Epithelial cell of prostate (primary cell): ENCODE measurements at regions not wholly inside any gene's neighbourhood (a gene's known extent, or its start where the extent isn't known, plus 50 kb on each side); places are given as distances from the start of the nearest gene placed in this dataset.
"Not testable (repeated sequence)": the region's sequence is repeated elsewhere in the genome, so short reads cannot be mapped to it uniquely, and the experiment has no call there.

ENCODE experiments used
- DNase-seq: peaks from one replicate; pipeline ENCODE4 v3.0.0-alpha.2; 2011; ENCODE audit warnings: low read depth, low spot score
- H3K27ac ChIP-seq: fragments of 450-650 bp; 2 replicates; pipeline ENCODE4 v1.5.1; 2017; ENCODE audit warnings: mild to moderate bottlenecking

DNA sequence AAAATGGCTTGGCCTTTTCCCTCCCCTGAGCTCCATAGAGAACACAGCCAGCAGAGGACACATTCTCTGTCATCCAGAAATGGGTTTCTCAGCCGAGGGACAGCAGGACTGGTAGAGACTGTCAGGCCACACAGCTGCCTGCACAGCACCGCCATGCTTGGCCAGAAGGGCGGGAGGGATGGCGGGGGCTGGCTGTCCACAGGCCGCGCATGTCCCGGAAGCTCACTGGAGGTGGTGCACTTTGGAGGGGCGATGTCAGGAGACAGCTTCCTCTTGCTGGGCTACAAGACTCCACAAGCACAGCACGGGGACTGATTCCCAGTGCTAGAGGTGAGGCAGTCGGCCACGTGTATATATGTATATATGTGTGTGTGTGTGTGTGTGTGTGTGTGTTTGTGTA lies 125.3 kb downstream of the GOLGA6L4 start:
- not testable (repeated sequence) for H3K27ac ChIP-seq, DNase-seq

DNA sequence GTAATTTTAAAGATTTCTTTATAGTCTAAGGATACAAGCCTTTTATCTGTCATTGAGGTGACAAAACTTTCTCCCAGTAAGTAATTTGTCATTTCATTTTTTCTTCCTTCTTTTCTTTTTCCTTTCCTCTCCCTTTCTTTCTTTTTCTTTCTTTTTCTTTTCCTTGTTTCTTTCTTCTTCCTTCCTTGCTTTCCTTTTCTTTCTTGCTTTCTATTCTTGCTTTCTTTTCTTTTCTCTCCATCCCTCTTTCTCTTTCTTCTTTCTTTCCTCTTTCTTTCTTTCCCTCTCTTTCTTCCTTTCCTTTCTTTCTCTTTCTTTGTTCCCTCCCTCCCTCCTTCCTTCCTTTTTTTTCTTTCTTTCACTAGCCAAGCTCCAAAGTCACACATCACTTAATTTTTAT lies 148.8 kb downstream of the GOLGA6L4 start:
- not testable (repeated sequence) for DNase-seq, H3K27ac ChIP-seq

DNA sequence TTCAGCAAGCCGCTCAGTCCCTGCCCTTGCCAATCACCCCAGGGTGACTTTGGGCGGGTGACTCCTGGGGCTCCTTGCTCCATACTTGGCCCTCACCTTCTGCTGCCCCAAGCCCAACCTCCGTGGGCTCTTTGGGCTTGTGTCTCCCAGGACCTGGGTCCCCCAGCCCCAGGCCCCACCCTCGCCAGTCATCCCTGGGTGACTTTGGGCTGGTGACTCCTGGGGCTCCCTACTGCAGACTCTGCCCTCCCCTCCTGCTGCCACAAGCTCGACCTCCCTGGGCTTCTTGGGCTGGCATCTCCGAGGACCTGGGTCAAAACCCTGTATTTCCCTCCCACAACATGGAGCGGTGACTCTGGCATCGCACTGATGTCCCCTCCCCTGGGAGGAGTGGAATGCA lies 151.5 kb downstream of the GOLGA6L4 start:
- no peak overlapping the region for H3K27ac ChIP-seq
- DNase-seq = no peak

DNA sequence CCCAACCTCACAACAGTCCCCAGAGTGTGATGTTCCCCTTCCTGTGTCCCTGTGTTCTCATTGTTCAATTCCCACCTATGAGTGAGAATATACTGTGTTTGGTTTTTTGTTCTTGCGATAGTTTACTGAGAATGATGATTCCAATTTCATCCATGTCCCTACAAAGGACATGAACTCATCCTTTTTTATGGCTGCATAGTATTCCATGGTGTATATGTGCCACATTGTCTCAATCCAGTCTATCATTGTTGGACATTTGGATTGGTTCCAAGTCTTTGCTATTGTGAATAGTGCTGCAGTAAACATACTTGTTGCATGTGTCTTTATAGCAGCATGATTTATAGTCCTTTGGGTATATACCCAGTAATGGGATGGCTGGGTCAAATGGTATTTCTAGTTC lies 152.6 kb downstream of the GOLGA6L4 start:
- H3K27ac ChIP-seq, DNase-seq: not testable (repeated sequence)

DNA sequence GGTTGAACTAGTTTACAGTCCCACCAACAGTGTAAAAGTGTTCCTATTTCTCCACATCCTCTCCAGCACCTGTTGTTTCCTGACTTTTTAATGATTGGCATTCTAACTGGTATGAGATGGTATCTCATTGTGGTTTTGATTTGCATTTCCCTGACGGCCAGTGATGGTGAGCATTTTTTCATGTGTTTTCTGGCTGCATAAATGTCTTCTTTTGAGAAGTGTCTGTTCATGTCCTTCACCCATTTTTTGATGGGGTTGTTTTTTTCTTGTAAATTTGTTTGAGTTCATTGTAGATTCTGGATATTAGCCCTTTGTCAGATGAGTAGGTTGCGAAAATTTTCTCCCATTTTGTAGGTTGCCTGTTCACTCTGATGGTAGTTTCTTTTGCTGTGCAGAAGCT lies 153.1 kb downstream of the GOLGA6L4 start:
- DNase-seq = not testable (repeated sequence)

DNA sequence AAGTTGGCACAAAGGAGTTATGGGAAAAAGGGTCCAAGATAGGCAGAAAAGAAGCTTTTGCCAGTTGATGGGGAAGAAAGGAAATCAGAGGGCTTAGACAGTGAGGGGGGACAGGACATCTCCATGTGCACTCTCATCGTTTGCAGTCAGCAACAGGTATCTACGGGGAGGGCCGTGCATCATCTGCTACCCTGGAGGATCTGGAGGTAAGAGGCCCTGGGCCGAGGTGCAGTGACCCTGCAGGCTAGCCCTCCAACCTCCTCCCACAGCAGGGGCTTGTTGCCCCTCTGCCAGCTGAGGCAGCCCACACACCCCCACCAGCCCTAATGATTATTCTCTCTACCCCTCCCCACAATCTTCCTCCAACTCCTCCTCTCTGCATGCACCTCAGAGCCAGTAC lies 154.8 kb downstream of the GOLGA6L4 start:
- H3K27ac ChIP-seq, DNase-seq: not testable (repeated sequence)

More for the DNA sequence above, 153.1 kb downstream of the GOLGA6L4 start:
- H3K27ac ChIP-seq = not testable (repeated sequence)

DNA sequence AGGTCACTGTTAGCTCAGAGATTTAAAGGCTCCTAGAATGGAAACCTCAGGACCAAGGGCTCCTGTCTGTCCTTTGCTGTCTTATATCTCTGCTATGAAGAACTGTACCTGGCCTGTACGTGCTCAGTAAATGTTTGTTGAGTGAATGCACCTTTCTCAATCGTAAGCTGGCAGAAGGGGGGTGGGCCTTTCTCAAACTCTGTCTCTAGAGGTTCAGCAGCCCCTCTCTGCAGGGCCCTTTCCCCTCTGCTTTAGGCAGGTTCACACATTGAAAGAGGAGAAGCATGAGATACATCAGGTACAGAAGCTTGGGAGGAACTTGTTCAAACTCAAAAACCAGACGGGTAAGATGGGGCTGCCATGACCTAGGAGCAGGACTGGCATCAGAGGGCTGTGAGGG lies 155.6 kb downstream of the GOLGA6L4 start:
- H3K27ac ChIP-seq = no peak overlapping the region
- no peak for DNase-seq

DNA sequence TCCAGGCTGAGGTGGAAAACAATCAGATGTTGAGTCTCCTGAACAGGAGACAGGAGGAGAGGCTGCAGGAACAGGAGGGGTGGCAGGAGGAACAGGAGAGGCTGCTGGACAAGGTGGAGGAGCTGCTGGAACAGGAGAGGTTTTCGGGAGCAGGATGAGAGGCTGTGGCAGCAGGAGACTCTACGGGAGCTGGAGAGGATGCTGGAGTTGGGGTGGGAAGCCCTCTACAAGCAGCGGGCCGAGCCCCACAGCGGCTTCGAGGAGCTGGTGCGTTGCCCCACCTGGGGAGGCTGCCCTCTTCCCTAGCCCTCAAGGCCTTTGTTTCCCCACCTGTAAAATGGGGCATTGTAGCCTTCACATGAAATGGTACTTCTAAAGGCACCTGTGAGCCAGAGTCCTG lies 156.4 kb downstream of the GOLGA6L4 start:
- DNase-seq, H3K27ac ChIP-seq: not testable (repeated sequence)

DNA sequence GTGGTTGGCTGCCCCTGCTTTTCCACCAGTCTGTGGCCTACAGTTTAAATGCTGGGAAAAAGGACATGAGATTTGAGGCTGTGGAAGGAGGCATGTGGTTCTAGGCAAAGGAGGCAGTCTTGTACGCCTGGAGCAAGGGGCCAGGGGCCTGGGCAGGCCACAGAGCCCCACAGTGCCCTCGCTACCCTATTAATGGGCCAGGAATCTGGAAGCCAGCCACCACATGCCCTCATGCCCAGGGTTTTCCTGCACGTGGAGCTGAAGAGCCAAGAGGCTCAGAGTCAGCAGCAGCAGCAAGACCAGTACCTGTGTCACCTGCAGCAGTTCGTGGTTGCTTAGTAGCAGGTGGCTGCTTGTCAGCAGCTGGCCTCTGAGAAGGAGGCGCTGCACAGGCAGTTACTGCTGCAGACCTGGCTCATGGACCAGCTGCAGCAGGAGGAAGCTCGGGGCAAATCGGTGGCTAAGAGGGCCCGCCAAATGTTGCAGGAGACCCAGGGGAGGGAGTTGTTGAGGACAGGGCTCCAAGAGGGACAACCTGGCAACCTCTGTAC lies 157.9 kb downstream of the GOLGA6L4 start:
- not testable (repeated sequence) for DNase-seq, H3K27ac ChIP-seq

DNA sequence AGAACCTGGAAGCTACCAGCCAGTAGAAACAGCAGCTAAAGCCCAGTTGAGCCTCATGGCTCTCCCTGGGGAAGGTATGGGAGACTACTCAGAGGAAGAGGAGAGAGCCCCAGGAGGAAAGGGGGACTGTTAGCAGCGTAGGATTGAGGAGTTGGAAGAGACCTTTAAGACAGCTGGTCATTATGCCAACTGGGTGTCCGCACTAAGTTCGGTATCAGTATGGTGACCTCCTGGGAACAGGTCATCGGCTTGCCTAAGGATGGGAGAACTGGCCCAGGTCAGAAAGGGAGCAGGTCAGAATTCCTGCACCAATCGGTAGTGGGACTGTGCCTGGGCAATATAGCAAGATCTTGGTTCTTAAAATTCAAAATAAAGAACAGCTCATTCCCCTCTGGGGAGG lies 158.4 kb downstream of the GOLGA6L4 start:
- H3K27ac ChIP-seq, DNase-seq: not testable (repeated sequence)

DNA sequence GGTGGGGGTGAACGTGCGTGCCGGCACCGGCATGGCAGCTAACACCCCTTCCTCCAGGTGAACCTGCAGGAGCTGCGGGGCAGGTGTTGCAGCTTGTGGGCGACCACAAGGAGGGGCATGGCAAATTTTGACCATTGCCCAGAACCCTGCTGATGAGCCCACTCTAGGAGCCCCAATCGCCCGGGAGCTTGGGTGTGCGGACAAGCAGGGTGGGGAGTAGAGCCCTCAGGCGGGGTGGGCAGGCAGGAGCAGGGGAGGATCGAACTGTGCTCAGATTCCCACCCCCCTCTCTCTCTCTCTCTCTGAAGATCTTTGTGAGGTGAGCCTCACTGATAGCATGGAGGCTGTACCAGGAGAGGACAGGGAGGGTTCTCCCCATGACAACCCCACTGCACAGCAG lies 159.8 kb downstream of the GOLGA6L4 start:
- not testable (repeated sequence) for DNase-seq, H3K27ac ChIP-seq

DNA sequence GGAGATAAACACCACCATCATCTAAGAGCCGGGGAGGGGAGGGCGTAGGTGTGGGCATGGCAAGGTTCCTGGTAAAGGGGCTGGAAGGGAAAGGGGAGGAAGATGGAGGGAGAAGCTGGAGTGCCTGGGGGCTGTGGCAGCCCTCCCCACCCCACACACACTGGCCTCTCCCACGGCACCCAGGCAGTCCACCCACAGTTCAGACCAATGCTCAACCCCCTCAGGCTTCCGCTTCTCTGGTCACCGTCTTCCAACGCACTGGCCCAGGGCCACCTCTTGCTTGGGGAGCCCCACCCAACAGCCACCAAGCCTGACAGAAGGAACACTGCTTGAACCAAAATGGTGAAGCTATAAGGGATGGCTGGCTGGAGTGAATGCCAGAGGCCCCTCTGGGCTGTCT lies 160.3 kb downstream of the GOLGA6L4 start:
- not testable (repeated sequence) for H3K27ac ChIP-seq, DNase-seq

DNA sequence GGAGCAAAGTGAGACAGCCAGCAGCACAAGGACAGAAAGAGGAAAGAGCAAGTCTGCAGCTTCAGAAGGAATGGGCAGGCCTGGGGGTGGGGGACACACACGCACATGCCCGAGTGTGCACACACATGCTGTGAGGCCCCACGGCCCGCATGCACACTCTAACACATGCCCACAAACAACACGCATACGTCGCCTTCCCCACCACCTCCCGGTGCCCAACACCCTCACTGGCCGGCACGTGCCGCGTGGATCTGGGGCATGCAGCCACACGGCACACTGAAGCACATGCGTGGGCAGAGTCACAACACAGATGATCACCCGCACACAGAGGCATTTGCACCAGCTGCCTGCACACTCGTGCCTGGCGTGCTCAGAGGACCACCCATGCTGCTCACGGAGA lies 161.5 kb downstream of the GOLGA6L4 start:
- DNase-seq, H3K27ac ChIP-seq: not testable (repeated sequence)

DNA sequence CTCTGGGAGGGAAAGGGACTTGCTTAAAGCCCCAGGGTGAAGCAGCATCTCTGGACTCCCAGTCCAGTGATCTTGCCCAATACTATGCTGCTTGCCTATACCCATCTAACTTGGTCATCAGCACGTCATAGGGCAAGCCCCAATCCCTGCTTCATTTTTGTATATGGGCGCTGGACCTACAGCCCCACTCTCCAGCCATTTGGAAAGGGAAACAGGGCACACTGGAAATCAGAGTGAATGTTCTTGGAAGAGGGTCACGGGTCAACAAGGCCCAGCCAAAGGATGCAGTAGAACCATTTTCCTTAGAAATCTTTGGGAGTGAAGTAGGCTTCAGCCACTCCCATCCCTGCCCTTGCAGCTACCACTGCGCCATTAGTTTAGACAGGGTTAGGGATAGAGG lies 162.5 kb downstream of the GOLGA6L4 start:
- not testable (repeated sequence) for H3K27ac ChIP-seq, DNase-seq

DNA sequence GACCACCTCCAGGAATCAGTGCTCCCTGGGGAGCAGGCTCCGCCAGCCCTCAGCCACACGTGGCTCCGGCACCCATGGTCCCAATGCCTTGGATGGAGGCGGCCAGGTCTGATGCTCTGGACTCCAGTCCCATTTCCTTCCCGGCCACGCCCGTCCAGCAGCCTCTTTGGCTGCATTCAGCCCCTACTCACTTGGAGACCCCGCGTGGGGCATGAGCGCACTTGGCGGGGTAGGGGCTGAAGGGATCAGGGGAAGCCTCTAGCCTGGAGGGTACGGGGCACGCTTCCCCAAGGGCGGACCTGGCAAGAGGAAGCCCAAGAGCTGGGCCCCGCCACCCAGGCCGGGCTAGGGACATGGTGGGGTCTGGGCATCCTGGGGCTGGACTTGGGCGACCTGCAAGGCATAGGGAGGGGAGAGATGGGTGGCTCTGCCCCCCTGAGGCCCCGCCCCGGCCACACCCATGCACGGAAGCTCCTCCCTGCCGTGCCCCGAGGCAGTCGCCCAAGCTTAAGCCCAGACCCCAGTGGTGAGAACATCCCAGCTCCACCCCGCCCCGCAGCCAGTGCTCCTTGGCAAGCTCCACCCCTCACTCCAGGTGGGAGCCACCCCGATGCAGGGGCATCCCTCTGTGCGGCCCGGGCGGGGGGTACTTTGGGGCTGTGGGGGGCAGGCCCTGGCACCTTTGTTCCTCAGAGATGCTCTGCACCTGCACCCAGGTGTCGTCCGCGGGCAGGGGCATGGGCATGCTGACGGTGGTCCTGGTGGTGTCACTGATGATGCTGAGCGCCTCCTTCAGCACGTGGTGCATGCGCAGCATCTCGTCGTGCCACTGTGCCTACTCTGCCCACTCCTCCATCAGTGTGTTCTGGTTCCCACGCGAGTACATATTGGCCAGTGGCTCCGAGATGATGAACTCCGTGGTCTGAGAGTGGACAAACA lies 163.5 kb downstream of the GOLGA6L4 start:
- no peak for DNase-seq

DNA sequence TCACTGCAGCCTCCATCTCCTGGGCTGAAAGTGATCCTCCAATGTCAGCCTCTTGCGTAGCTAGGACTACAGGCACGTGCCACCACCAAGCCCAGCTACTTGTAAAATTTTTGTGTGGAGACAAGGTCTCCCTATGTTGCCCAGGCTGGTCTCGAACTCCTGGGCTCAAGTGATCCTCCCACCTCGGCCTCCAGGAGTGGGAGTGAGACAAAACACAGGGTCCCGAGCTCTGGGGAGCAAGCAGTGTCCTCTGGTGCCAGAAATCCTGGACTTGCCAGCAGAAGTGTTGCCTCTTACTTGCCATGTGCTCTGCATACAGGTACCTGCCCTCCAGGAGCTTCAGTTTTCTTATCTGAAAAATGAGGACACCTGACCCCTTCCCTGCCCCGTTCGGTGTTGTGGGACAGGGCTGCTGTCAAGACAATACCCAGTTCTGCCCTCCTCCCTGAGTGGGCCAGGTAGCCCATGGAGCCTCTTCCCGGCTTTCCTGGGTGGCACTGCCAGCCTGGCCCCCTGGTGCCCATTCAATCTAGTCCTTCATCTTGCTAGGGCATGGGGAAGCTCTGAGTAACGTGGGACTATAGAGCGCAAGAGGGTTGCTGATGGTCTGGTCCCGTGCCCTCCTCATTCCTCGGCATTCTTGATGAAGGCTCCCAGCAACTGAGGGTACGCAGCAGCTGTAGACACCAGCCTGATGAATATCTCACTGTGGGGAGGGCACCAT lies 164.6 kb downstream of the GOLGA6L4 start:
- DNase-seq = no peak
- no peak overlapping the region for H3K27ac ChIP-seq

More for the DNA sequence above, 163.5 kb downstream of the GOLGA6L4 start:
- H3K27ac ChIP-seq = no peak overlapping the region

DNA sequence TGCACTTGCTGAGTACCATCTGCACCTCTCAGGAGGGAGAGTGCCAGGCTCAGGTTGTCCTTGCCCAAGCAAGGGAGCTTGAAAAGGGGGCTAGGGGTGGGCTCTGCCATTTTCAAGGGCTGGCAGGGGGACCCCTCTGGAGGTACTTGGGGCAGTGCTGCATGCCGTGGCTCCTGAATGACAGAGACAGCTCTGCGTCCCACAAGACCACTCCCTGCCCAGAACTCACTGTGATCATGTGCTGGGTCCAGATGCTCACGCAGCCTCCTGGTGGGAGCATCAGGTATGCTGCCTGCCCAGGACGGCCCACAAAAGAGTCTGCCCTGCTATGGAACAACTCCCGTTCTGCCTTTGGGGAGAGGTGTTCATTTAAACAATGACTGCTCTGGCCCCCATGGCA lies 165.2 kb downstream of the GOLGA6L4 start:
- no peak overlapping the region for H3K27ac ChIP-seq
- DNase-seq = no peak

DNA sequence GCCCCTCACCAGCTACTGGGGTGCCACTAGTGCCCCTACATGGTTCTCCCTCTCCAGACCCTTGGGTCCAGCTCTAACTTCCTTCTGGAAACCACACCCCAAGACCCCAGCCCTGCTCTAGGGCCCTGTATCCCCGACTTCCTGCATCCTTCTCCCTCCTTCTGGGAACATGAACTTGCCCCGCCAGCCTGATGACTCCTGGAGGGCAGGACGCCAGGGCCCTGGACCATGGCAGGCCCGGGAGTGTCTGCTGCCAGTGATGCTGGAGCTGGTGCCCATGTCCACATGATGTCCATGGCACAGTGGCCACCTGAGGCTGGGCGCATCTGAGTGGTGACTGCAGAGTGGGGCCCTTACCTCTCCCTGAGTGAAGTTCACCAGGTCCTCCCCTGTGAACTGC lies 165.9 kb downstream of the GOLGA6L4 start:
- not testable (repeated sequence) for DNase-seq, H3K27ac ChIP-seq

DNA sequence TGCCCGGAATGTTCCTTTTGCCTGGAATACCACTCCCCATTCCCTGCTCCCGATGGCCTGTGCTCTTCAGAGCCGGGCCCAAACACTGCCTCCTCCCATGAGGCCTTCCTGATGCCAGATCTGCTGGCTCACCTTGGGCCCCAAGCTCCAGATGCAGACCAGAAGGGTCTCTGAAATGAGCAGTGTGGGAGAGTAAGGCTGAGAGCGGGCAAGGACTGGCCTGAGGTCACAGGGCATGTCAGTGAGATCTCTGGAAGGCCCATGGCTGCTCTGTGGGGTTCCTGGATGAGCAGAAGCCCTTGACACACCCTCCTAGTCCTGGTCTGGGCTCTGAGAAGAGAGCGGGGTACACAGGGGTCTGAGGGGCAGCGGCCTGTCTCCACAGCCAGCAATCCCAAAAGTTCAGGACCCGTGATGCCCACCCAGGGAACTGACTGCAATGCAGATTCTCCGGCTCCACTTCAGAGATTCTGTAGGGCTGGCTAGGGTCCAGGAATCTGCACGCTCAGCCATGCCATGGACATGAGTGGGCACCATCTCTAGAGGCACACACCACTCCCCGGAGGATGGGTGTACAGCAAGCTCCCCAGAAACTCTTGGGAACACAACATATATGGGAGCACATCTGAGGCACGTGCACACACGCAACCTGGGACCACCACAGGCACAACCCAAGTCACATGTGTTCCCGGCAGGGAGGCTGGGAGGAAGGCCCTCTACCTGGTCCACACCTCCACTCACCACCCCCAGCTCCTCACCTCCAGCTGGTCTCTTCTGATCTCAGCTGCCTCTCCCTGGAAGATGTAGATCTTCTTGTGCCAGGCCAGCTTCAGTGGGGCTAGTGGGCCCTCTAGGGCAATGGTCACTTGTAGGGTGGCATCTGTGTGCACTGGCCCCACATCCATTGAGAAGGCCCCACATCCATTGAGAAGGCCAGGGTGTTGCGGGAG lies 166.6 kb downstream of the GOLGA6L4 start:
- H3K27ac ChIP-seq, DNase-seq: not testable (repeated sequence)
